ENCODE measurements at regions not wholly inside any gene's neighbourhood (a gene's known extent, or its start where the extent isn't known, plus 50 kb on each side); places are given as distances from the start of the nearest gene placed in this dataset.

- no peak for TF ChIP-seq CTCF (IDR thresholded peaks at IDR 0.05)
- TF ChIP-seq ZFX (IDR thresholded peaks at IDR 0.05; ENCODE audit: borderline replicate concordance) = no peak
Observed at GRCh38 chr5:21687621-21688020, 1165.5 kb downstream of the CDH12 start.
